Embryonic facial prominence (tissue), 1 donor: ENCODE measurements at regions not wholly inside any gene's neighbourhood (a gene's known extent, or its start where the extent isn't known, plus 50 kb on each side); places are given as distances from the start of the nearest gene placed in this dataset.
A peak's percentile ranks its signal among the peaks of the same experiment; 100 is the strongest.

Experiments used
- DNase-seq: peaks from one replicate; pipeline ENCODE4 v3.0.0-alpha.2; 2016; ENCODE audit errors: extremely low spot score

DNA sequence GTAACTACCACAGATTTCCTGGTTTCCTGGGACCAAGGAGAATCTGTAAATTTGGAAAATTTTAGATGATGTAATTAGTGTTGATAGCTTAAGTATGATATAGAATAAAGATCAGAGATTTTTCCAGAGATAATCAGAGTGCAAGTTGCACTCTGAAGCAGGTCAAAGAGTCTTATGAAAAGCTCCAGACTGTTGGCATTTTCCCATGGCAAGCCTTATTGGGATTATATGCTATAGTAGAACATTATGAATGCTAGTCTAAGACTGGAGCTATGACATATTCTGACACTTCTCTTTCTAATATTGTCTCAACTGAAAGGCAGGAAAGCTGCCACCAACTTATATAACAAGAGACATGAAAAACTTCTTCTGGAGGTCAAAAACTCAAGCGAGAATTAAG lies 1638.3 kb upstream of the LRRTM1 start:
- DNase-seq = no peak

DNA sequence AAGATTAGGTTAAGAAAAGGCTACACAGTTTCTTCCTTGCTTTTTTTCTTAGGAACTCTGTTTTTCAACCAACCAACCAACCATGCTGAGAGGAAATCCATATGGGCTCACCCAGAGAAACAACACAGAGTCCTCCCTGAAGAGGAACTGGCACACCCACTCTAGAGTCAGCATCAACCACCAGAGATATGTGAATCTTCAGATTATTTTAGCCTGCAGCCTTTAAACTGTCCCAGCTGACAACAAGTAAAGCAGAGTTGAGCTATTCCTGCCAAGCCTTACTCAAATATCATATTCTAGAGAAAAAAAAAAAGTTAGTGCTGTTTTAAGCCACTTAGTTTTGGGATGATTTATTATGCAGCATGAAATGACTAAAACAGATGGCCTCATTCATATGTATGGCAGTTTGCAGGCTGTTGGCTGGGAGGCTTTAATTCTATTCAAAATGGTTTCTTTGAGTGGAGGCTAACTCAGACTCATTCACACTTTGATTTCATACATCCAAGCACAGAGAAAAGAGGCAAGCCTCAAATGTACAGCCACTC lies 1637.7 kb upstream of the LRRTM1 start:
- no peak for DNase-seq

DNA sequence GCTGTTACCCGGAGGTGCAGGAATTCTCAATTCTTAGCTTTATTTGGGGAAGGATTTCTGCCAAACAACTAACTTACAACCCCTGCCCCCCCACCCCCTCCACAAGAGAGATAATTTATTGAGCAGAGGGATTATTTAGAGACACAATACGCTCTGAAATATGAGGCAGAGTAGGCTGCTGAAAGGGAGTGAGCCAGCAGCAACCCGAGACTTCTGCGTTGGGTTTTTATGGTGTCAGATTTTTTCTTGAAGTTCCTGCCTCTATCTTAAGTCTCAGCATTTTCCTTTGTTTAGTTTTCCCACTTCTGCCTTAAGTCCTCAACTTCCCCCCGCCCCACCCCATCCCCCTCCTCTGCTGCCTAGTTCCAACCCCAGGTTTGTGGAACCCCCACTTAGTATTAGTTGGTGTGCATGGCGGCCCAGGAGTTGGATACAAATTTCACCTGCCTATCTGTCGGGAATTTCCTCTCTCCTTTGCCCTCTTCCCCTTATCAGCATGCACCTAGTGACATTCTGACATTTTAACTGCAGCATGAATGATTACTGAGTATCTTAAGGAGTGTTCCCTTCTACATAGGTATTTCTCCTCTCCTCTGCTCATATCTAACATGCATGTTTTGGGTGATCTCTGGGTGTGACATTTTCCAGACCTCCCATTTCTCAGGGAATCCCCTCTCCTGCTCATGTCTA lies 1635.9 kb upstream of the LRRTM1 start:
- no peak for DNase-seq

DNA sequence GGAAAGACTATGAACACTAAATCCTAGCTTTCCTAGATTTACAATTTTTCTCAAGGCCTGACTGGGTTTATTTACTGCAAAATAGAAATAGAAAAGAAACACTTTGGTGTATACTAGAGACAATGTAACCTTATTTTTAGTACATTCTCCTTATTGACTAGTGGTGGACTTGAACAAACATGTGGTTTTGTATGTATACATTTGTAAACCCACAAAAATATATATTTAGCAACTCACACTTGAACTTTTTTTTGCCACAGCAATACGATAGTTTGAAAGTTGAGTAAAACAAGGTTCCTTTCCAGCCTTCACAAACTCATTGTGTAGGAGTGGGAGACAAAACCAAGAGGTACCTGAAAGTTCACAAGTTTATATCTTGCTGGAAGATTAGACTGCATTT lies 1633.4 kb upstream of the LRRTM1 start:
- no peak for DNase-seq

DNA sequence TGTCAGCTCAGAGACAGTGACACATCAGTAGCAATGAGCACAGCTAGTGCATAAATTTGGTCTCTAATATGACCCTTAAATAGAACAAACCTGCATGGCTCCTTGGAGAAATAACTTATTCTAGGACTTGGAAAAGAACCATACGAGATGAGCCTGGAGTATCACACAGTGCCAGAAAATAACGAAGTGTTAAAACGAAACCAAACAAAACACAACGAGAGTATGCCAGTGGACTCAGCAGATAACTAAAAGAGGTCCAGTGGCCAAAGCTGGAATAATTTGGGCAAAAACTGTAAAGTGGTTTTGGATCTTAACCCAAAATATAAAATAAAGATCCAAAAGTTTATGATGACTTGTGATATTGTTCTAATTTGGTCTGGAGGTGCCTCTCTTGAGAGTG lies 1599.0 kb upstream of the LRRTM1 start:
- DNase-seq = no peak

DNA sequence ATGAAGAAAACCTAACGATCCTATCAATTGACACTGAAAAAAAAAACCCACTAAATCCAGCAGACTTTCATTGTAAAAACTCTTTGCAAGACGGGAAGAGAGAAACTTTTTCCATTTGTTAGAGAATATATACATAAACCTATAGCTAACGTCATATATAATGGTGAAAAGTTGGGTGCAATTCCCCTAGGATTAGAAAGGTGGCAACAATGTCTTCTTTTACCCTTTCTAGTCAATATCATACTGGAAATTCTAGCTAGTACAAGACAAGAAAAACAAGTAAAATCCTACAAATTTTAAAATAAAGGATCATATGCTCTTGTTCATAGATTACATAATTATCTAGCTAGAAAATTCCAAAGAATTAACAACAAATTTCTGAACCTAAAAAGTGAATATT lies 1596.5 kb upstream of the LRRTM1 start:
- DNase-seq = no peak

DNA sequence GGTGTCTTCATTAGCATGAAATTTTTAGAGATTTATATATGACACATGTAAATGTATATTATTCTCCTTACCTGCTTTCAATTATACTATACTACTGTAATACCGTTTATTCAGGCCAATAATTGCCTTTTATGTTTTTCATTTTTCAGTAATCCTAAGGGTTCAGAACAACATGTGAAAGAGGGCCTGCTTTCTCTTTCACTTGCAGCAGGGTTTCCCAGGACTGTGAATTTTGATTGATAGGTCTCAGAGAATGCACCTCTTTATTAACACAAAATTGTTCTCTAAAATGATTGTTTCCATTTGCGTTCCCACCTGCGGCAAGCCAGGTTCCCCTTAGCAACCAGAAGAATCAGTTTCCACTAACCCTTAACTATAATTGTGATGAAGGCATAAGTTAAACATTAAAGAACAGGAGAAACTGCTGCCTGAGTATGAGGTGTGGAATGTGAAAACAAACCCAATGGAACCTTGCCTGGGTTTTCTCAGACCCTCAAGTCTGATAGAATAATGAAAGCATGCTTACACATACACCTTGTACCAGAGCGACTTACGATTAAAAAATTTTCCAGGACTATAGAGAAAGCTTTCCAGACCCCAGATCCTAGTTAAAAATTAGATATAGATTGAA lies 1591.2 kb upstream of the LRRTM1 start:
- DNase-seq = peak; percentile 31

DNA sequence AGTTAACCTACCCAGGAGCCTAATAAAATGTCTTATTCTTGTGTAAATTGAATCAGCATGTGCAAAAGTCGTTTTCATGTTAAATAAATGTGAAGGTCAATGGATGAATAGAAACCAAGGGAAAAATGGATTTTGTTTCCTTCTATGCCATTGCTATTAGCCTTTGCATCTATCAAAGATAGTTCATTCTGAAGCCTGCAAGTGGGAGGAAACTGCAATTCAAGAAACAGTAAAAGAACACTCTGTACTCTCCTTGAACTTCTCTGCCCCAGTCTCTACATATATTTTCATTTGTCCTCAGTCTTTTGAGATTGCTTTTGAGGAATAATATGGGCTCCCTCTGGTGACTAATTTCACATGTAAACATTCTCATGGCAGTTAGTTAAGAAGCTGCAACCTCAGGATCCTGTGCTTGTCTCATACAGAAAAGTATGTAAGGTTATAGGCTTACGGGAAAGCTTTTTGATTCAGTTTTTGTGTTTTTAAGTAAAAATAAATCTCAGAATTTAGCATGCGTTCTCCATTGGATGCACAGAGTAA lies 1590.0 kb upstream of the LRRTM1 start:
- DNase-seq = peak; percentile 19

DNA sequence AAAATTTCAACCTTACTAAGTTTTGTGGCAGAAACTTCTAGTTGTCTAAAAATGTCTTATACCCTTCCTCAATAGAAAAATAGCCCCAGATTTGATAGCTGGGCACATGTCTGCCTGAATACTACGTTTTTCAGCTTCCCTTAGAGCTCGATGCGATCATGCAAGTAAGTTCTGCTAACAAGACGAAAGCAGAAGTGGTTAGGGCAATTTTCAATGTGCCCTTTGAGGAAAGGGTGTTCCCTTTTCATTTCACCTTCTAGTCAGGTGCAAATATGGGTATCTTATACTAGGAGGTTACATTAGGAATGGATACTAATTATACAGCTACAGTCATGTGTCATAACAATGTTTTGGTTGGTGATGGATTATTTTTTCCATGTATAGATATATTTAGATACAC lies 1572.1 kb upstream of the LRRTM1 start:
- no peak for DNase-seq

DNA sequence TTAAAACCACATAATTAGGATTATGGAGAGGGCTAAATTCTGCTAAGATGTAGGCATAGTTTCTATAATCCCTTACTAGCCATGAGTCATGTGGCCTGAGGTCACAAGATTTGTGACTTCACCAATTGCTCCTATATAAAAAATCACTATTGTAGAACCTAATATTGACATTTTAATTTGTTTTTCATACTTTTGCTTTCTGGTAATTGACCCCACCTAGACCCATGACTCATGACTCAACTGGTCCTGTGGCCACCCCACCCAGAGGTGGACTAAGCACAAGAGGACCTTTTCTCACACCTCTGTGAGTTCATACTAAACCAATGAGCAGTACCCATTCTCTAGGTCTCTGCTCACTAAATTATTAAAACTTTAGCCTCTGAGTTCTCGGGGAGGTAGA lies 1567.5 kb upstream of the LRRTM1 start:
- no peak for DNase-seq

DNA sequence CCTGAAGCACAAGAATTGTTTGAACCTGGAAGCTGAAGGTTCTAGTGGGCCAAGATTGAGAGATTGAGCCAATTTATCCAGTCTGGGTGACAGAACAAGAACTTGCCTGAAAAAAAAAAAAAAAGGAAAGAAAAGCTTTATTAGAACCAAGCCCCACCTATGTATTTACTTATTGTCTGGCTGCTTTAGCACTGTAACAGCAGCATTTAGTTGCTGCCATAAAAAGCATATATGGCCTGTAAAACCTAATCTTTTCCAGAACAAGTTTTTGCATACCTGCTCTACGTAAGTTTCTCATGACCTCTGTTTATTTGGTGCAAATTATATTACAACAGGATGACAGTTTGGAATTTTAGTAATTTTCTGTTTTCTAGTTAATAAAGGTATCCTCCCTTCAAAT lies 1565.6 kb upstream of the LRRTM1 start:
- DNase-seq = no peak

DNA sequence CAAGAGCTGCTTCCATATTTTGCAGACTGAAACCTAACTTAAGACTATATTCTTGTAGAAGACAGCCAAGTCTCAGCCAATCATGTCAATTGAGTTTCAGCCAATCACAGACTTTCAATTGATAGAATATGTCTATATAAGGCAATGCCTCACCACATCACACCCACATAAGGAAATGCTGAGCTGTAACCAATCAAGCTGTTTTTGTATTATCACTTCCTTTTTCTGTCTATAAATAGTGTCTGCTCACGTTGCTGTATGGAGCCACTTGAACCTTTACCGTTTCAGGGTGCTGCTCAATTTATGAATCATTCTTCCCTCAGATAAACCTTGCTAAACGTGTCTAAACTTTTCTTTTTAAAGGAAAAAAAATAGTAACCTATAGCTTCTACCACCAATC lies 1554.4 kb upstream of the LRRTM1 start:
- DNase-seq = no peak

DNA sequence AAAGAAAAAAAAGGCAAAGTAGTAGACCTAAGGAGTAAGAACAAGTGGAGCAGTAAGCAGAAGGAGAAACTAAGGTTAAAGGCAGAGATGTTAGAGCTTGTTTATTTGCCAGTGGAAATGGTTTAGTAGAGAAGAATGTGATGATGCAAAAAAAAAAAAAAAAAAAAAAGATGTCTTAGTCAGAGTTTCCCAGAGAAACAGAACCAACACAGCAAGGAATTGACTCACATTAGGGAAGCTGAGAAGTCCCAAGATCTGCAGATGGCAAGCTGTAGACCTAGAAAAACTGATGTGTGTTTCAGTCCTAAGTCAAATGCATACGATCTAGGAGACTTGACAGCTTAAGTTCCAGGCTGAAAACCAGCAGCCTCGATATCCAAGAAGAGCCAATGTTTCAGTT lies 1548.8 kb upstream of the LRRTM1 start:
- no peak for DNase-seq

DNA sequence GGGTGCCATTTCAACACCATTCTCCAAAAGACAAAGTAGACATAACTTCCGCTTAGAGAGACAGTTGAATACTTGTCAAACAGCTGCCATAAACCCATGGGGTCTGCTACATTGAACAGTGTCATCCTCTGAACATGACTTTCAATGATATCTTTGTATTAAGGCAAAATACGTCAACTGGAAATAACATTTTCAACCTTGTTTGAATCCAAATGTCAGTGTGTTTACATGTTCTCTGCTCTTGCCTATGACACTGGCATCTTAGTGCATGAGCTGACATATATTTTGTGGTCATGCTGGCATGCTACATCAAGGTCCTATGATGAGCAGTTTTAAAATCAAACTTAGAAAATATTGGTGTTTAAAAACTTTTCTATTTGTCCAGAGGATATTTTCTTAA lies 1548.1 kb upstream of the LRRTM1 start:
- no peak for DNase-seq

DNA sequence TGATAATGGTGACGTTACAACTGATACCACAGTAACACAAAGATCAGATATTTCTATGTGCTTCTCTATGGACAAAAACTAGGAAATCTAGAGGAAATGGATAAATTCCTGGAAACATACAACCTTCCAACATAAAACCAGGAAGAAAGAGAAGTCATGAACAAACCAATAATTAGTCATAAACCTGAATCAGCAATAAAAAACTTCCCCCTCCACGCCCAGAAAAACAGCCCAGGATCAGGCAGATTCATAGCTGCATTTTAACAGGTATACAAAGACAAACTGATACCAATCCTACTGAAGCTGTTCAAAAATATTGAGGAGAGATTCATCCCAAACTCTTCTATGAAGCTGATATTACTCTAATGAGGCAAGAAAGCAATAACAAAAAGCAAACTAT lies 1535.2 kb upstream of the LRRTM1 start:
- no peak for DNase-seq

DNA sequence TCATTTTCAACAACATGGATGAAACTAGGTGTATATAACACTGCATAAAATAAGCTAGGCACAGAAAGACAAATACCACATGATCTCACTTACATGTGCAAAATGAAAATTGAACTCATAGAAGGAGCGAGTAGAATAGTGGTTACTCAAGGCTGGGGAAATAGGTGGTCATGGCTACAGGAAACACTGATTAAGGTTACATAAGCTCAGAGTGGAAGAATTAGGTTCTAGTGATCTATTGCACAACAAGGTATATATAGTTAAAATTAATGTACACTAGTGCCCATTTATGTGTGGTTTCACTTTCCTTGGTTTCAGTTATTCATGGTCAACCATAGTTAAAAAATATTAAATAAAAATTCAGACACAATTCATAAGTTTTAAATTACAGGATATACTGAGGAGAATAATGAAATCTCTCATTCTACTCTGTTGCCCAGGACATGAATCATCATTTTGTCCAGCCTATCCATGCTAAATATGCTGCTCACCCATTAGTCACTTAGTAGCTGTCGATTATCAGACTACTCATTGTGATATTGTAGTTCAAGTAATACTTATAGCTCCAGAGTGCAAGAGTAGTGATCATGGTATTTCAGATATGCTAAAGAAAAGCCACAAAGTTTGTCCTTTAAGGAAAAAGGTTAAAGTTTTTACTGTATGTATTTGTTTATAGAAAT lies 1530.9 kb upstream of the LRRTM1 start:
- DNase-seq = no peak

DNA sequence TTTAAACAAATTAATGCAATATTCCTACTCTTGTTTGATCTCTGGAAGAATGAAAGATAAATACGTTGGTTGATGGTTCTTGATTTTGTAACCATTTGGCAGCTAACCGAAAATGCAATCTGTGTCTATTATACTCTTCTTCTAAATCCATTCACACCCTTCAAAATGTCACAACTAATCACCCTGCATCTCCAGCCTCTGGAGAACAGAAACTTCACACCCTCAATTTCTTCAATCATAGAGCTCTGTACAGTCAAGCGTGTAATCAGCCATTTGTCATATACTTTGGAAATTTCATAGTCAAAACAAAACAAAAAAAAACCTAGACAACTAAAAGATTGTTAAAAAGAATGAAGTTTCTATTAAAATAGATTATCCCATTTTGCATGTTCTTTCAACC lies 1482.3 kb upstream of the LRRTM1 start:
- DNase-seq = no peak

DNA sequence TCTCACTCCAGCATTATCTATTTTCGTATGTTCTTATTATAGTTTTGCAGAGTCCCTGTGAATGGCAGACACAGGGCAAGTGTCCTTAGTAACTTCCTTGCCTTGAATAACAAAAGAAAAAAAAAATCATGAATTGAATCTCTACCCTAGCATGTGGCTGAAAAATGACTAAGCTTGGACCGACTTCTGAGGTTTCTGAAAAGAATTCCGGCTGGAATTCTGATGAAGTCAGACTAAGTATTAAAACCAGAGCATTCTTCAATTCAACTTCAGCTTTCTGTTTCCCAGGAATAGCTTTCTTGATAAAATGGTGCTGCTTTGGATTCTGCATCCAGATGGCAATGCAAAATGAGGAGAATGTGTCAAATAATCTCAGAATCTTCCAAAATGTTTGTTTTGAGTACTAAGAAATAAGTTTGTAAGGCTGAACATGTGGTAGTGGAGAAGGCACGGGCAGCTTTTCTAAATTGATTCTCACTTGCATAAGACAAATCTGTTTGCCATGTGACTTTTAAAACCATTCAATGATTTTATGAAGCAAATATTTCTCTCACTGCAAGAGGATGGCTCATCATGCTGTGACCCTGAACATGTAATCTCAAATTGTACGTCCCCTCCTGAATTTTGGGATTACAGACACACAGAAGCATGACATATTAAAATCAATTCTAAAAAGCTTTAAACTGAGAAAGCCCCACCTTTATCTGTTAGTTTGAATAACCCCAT lies 1462.8 kb upstream of the LRRTM1 start:
- peak; percentile 7 for DNase-seq

DNA sequence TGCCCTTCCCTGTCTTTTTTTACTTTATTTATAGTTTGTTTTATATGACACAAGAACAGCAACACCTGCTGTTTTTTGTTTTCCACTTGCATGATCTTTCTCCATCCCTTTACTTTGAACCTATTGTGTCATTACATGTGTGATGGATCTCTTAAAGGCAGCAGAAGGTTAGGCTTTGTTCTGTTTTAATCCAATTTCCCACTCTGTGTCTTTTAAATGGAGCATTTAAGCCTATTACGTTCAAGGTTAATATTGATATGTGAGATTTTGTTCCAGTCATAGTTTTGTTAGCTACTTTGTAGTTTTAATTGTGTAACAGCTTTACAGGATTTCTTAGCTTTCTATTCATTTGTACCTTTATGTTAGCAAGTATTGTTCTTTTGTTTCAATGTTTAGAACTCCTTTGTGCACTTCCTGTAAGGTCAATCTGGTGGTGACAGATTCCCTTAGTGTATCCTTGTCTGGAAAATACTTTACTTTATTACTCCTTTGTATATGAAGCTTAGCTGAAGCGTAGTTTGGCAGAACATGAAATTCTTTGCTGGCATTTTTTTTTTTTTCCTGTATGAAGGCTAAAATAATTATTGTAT lies 1443.0 kb upstream of the LRRTM1 start:
- no peak for DNase-seq

DNA sequence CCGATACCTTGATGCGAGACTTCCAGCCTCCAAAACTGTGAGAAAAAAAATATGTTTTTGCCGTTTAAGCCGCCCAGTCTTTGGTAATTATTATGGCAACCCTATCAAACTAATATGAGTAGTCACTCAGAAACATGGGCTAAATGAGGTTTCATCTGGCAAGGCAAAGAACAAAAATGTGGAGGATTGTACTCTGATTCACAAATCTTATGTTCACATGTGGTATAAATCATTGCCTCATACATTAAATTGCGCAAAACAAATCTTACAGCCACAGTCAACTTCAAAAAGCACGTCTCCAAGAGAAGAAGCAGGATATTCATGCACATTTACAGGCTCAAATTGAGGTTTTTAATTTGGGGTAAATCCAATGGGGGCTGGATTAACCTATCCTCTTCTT lies 1435.4 kb upstream of the LRRTM1 start:
- DNase-seq = no peak

DNA sequence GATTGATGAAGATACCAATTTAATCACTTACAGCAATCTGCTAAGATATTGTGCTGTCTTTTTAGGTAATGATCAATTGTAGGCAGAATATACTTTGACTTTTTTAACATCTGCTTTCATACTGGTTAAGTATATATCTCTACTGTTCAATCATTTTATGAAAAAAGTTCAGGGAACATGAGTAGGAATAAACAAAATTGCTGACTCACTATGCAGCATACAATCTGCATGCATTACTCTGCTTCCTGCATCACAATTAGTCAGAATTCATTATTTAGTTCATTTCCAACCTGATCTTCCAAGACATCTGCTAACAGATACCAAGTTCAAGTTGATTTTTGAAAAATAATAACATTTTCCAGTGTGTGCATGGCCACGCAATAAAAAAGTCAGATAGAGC lies 1430.4 kb upstream of the LRRTM1 start:
- no peak for DNase-seq

DNA sequence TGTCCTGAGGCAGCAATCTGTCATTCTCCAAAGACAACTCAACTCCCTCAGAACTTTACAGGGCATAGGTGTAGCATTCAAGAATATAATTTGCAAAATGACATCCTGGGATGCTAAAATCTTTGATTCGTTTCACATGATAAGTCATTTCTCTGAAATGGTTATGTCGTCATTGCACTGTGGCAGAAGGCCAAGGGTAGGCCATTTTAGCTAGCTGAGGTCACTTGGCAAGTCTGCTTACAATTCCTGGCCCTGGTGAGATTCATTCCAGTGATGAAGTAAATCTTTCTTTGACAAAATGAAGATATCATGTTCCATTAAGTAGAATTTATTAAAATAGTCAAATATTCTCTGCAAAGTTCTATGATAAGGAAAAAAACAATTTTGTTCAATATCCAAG lies 1410.3 kb upstream of the LRRTM1 start:
- no peak for DNase-seq
